ENCODE measurements at regions not wholly inside any gene's neighbourhood (a gene's known extent, or its start where the extent isn't known, plus 50 kb on each side); places are given as distances from the start of the nearest gene placed in this dataset.

GRCh38 chr11:87897921-87898320, 277.3 kb downstream of the RAB38 start:
- TF ChIP-seq TAF1 (IDR thresholded peaks at IDR 0.05; ENCODE audit: low read depth, low read length), result no peak
- no peak for TF ChIP-seq POLR2A (IDR thresholded peaks at IDR 0.05; ENCODE audit: low read depth, low read length)
- no peak for TF ChIP-seq POLR2AphosphoS5 (IDR thresholded peaks at IDR 0.05; ENCODE audit: low read depth, low read length)
- TF ChIP-seq POU2F2 (IDR thresholded peaks at IDR 0.05; ENCODE audit: low read depth, low read length), result no peak
- no peak for TF ChIP-seq PAX5 (IDR thresholded peaks at IDR 0.05; ENCODE audit: insufficient read depth, low read length, severe bottlenecking)
